ENCODE measurements at regions not wholly inside any gene's neighbourhood (a gene's known extent, or its start where the extent isn't known, plus 50 kb on each side); places are given as distances from the start of the nearest gene placed in this dataset.
"Not testable (repeated sequence)": the region's sequence is repeated elsewhere in the genome, so short reads cannot be mapped to it uniquely, and the experiment has no call there.

DNA sequence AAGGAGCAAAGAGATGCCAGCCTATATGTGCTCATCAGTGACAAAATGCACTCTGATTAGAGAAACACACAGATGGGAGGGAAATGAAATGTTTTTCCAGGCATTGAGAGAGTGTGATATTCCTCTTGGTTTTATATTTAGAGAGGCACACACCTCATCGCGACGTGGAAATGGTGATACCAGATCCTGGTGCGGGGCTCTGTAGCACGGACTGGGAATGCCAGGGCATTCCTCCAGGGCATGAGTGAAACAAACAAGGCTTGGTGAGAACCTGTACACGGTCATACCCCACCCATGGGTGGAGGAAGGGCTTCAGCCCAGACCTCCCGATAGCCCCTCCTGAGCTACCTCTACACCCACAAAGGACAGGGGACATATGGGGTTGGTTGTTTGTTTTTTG, 280.2 kb downstream of the C16orf95 start:
- no peak for DNase-seq (ENCODE audit: low read depth, low spot score)
- H3K9ac ChIP-seq (ENCODE audit: insufficient read length, low read depth) = no peak overlapping the region
- no peak for TF ChIP-seq ZNF274 (IDR thresholded peaks at IDR 0.05; ENCODE audit: low read depth, low read length)
- no peak for TF ChIP-seq YY1 (IDR thresholded peaks at IDR 0.05; ENCODE audit: insufficient read depth, insufficient read length)
- TF ChIP-seq SUZ12 (IDR thresholded peaks at IDR 0.05; ENCODE audit: extremely low read depth, insufficient read depth, insufficient read length) = no peak
- no peaks in the 10 kb centered on the region for H3K9me3 ChIP-seq (ENCODE audit: insufficient read depth, low read length)
- peaks cover 4% of the 10 kb centered on the region for H3K27me3 ChIP-seq (ENCODE audit: insufficient read depth, insufficient read length)
- H3K36me3 ChIP-seq (ENCODE audit: insufficient read depth, insufficient read length, low read length) = no peaks in the 10 kb centered on the region
- no peak overlapping the region for H3K4me3 ChIP-seq (ENCODE audit: insufficient read length, low read depth)
- peaks cover 3% of the 10 kb centered on the region for H3K4me1 ChIP-seq (ENCODE audit: insufficient read depth, insufficient read length)

DNA sequence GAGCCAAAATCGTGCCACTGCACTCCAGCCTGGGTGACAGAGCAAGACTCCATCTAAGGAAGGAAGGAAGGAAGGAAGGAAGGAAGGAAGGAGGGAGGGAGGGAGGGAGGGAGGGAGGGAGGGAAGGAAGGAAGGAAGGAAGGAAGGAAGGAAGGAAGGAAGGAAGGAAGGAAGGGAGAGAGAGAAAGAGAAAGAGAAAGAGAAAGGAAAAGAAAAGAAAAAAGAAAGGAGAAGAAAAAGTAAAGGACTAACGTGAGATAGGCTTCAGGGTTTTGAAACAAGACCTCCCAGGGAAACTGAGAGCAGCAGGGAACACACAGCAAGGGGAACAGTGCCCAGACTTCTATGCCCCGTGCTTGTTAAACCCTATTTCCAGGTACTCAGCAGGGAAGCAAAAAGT, 278.7 kb downstream of the C16orf95 start:
- not testable (repeated sequence) for H3K9me3 ChIP-seq (ENCODE audit: insufficient read depth, low read length); H3K27me3 ChIP-seq (ENCODE audit: insufficient read depth, insufficient read length); H3K4me1 ChIP-seq (ENCODE audit: insufficient read depth, insufficient read length); H3K9ac ChIP-seq (ENCODE audit: insufficient read length, low read depth); H3K36me3 ChIP-seq (ENCODE audit: insufficient read depth, insufficient read length, low read length); H3K4me3 ChIP-seq (ENCODE audit: insufficient read length, low read depth); DNase-seq (ENCODE audit: low read depth, low spot score)

GRCh38 chr16:87040169-87041117, 276.7 kb downstream of the C16orf95 start:
- no peak for TF ChIP-seq ZNF274 (IDR thresholded peaks at IDR 0.05; ENCODE audit: low read depth, low read length)
- no peak for TF ChIP-seq YY1 (IDR thresholded peaks at IDR 0.05; ENCODE audit: insufficient read depth, insufficient read length)
- no peak for TF ChIP-seq SUZ12 (IDR thresholded peaks at IDR 0.05; ENCODE audit: extremely low read depth, insufficient read depth, insufficient read length)
- no peak overlapping the region for H3K9ac ChIP-seq (ENCODE audit: insufficient read length, low read depth)
- peaks cover 4% of the 10 kb centered on the region for H3K27me3 ChIP-seq (ENCODE audit: insufficient read depth, insufficient read length)

DNA sequence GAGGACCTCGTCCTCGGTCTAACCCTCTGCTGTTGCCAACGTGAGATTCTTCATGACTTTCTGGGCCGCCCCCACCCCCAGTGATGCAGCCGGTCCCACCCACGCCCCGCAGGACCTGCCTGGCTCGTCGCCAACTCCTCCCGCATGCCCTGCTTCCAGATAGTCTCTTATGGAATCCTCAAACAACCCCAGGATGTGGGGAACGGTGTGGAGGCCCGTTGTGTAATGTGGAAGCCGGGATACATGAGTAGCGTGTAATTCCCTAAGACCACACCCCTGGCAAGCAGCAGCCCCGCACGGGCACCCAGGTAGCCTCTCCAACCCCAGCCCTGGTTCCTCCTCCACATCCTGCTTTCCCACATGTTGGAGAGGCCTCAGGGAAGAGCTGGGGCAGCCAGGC, 275.9 kb downstream of the C16orf95 start:
- no peak for TF ChIP-seq ZNF274 (IDR thresholded peaks at IDR 0.05; ENCODE audit: low read depth, low read length)
- no peak for TF ChIP-seq SUZ12 (IDR thresholded peaks at IDR 0.05; ENCODE audit: extremely low read depth, insufficient read depth, insufficient read length)
- no peak for TF ChIP-seq YY1 (IDR thresholded peaks at IDR 0.05; ENCODE audit: insufficient read depth, insufficient read length)
- Histone ChIP-seq H3K27me3 (ENCODE audit: insufficient read depth, insufficient read length) (peaks cover 4% of the 10 kb centered on the region), H3K9me3 (ENCODE audit: insufficient read depth, low read length) (no peaks in the 10 kb centered on the region), H3K4me3 (ENCODE audit: insufficient read length, low read depth) (no peak overlapping the region), H3K36me3 (ENCODE audit: insufficient read depth, insufficient read length, low read length) (no peaks in the 10 kb centered on the region), H3K9ac (ENCODE audit: insufficient read length, low read depth) (no peak overlapping the region), H3K4me1 (ENCODE audit: insufficient read depth, insufficient read length) (peaks cover 11% of the 10 kb centered on the region)
- no peak for DNase-seq (ENCODE audit: low read depth, low spot score)

More at GRCh38 chr16:87040169-87041117, 276.7 kb downstream of the C16orf95 start:
- Histone ChIP-seq H3K36me3 (ENCODE audit: insufficient read depth, insufficient read length, low read length) (no peaks in the 10 kb centered on the region), H3K4me1 (ENCODE audit: insufficient read depth, insufficient read length) (peaks cover 9% of the 10 kb centered on the region), H3K4me3 (ENCODE audit: insufficient read length, low read depth) (no peak overlapping the region), H3K9me3 (ENCODE audit: insufficient read depth, low read length) (no peaks in the 10 kb centered on the region)
- no peak for DNase-seq (ENCODE audit: low read depth, low spot score)

GRCh38 chr16:87042551-87043230, 274.5 kb downstream of the C16orf95 start:
- peaks cover 13% of the 10 kb centered on the region for H3K4me1 ChIP-seq (ENCODE audit: insufficient read depth, insufficient read length)
- H3K9ac ChIP-seq (ENCODE audit: insufficient read length, low read depth) = no peak overlapping the region
- no peaks in the 10 kb centered on the region for H3K36me3 ChIP-seq (ENCODE audit: insufficient read depth, insufficient read length, low read length)
- H3K27me3 ChIP-seq (ENCODE audit: insufficient read depth, insufficient read length) = peaks cover 4% of the 10 kb centered on the region
- H3K9me3 ChIP-seq (ENCODE audit: insufficient read depth, low read length) = no peaks in the 10 kb centered on the region
- H3K4me3 ChIP-seq (ENCODE audit: insufficient read length, low read depth) = no peak overlapping the region
- no peak for TF ChIP-seq SUZ12 (IDR thresholded peaks at IDR 0.05; ENCODE audit: extremely low read depth, insufficient read depth, insufficient read length)
- no peak for TF ChIP-seq YY1 (IDR thresholded peaks at IDR 0.05; ENCODE audit: insufficient read depth, insufficient read length)
- no peak for TF ChIP-seq ZNF274 (IDR thresholded peaks at IDR 0.05; ENCODE audit: low read depth, low read length)
- no peak for DNase-seq (ENCODE audit: low read depth, low spot score)

GRCh38 chr16:87043231-87044031, 273.8 kb downstream of the C16orf95 start:
- Histone ChIP-seq H3K36me3 (ENCODE audit: insufficient read depth, insufficient read length, low read length) (no peaks in the 10 kb centered on the region), H3K4me3 (ENCODE audit: insufficient read length, low read depth) (no peak overlapping the region), H3K9ac (ENCODE audit: insufficient read length, low read depth) (no peak overlapping the region), H3K4me1 (ENCODE audit: insufficient read depth, insufficient read length) (peaks cover 13% of the 10 kb centered on the region), H3K27me3 (ENCODE audit: insufficient read depth, insufficient read length) (peaks cover 4% of the 10 kb centered on the region), H3K9me3 (ENCODE audit: insufficient read depth, low read length) (no peaks in the 10 kb centered on the region)
- no peak for TF ChIP-seq YY1 (IDR thresholded peaks at IDR 0.05; ENCODE audit: insufficient read depth, insufficient read length)
- TF ChIP-seq SUZ12 (IDR thresholded peaks at IDR 0.05; ENCODE audit: extremely low read depth, insufficient read depth, insufficient read length) = no peak
- no peak for TF ChIP-seq ZNF274 (IDR thresholded peaks at IDR 0.05; ENCODE audit: low read depth, low read length)
- no peak for DNase-seq (ENCODE audit: low read depth, low spot score)

DNA sequence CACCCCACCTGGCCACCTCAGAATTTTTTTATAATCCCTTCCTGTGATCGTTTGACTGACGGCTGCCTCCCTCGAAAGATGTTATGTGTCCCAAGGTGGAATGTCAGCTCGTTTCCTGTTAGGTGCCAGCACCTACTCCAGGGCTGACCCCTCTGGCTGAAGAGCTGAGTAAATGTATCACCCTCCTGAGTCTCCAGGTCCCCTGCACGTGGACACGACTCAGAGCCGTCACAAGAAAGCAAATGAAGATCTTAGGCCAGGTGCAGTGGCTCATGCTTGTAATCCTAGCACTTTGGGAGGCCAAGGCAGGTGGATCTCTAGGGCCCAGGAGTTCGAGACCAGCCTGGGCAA, 273.2 kb downstream of the C16orf95 start:
- no peak for DNase-seq (ENCODE audit: low read depth, low spot score)
- H3K9me3 ChIP-seq (ENCODE audit: insufficient read depth, low read length) = no peaks in the 10 kb centered on the region
- peaks cover 13% of the 10 kb centered on the region for H3K4me1 ChIP-seq (ENCODE audit: insufficient read depth, insufficient read length)
- H3K9ac ChIP-seq (ENCODE audit: insufficient read length, low read depth) = no peak overlapping the region
- H3K27me3 ChIP-seq (ENCODE audit: insufficient read depth, insufficient read length) = peaks cover 4% of the 10 kb centered on the region
- no peaks in the 10 kb centered on the region for H3K36me3 ChIP-seq (ENCODE audit: insufficient read depth, insufficient read length, low read length)
- no peak overlapping the region for H3K4me3 ChIP-seq (ENCODE audit: insufficient read length, low read depth)
- TF ChIP-seq SUZ12 (IDR thresholded peaks at IDR 0.05; ENCODE audit: extremely low read depth, insufficient read depth, insufficient read length) = no peak
- TF ChIP-seq ZNF274 (IDR thresholded peaks at IDR 0.05; ENCODE audit: low read depth, low read length) = no peak
- TF ChIP-seq YY1 (IDR thresholded peaks at IDR 0.05; ENCODE audit: insufficient read depth, insufficient read length) = no peak
